ENCODE measurements at regions not wholly inside any gene's neighbourhood (a gene's known extent, or its start where the extent isn't known, plus 50 kb on each side); places are given as distances from the start of the nearest gene placed in this dataset.

- TF ChIP-seq, protein P1, sequence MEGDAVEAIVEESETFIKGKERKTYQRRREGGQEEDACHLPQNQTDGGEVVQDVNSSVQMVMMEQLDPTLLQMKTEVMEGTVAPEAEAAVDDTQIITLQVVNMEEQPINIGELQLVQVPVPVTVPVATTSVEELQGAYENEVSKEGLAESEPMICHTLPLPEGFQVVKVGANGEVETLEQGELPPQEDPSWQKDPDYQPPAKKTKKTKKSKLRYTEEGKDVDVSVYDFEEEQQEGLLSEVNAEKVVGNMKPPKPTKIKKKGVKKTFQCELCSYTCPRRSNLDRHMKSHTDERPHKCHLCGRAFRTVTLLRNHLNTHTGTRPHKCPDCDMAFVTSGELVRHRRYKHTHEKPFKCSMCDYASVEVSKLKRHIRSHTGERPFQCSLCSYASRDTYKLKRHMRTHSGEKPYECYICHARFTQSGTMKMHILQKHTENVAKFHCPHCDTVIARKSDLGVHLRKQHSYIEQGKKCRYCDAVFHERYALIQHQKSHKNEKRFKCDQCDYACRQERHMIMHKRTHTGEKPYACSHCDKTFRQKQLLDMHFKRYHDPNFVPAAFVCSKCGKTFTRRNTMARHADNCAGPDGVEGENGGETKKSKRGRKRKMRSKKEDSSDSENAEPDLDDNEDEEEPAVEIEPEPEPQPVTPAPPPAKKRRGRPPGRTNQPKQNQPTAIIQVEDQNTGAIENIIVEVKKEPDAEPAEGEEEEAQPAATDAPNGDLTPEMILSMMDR (IDR thresholded peaks at IDR 0.05), result no peak
- no peak for TF ChIP-seq POLR2A (IDR thresholded peaks at IDR 0.05)
Measured at GRCh38 chr2:192535956-192536921, 341.5 kb upstream of the TMEFF2 start.
